Heart left ventricle (tissue), 13 donors: ENCODE measurements at regions not wholly inside any gene's neighbourhood (a gene's known extent, or its start where the extent isn't known, plus 50 kb on each side); places are given as distances from the start of the nearest gene placed in this dataset.

Experiments used
- CTCF ChIP-seq, 12 donors: fragments of 200-600 bp; sonication (generic) in 4 of 12; IDR thresholded peaks; one replicate each; pipeline versions ENCODE4 v1.5.0 to v1.8.0; 2018 to 2022; ENCODE audit warnings: antibody characterized with exemption in 12 of 12, mild to moderate bottlenecking in 5 of 12
- POLR2A ChIP-seq, 2 donors: fragments of 450-650 bp; IDR thresholded peaks; one replicate each; pipeline ENCODE4 v1.6.1; 2017; ENCODE audit warnings: antibody characterized with exemption in 2 of 2, mild to moderate bottlenecking in 2 of 2, moderate library complexity in 2 of 2
- donor health status: ischemic (EF 13 %, LVEDD 7.1; RV severe dilation, severe dysfunction).
- donor health status: DM: no; HTN: yes; CAD: no.
- donor health status: DM: no; HTN: no; CAD: no.
- donor health status: ischemic (EF 25% LVEDD 6.9; RV normal size, moderate dysfunction).
- donor health status: ischemic (EF 25% LVEDD 5.7; RV mildly dilated, moderate dysfunction).
- donor health status: ischemic (EF 35%, LVEDD 5.7; RV mildly dilated, moderate dysfunction).
- donor health status: nonischemic (EF 11% LVEDD 7.7; RV severe dilation, severe dysfunction).
- donor health status: DM: yes; HTN: yes; CAD: no.
- donor health status: PGD.
- donor health status: ischemic (EF 29% LVEDD 5.4; RV normal size, mild dysfunction).
- donor health status: nonischemic (EF 23%, LVEDD 6.1; RV moderate dilation, normal function).

GRCh38 chr13:109494925-109495369, 291.4 kb downstream of the IRS2 start:
- TF ChIP-seq CTCF (IDR thresholded peaks at IDR 0.05) (no peak), POLR2A (IDR thresholded peaks at IDR 0.05) (no peak)
